ENCODE measurements at regions not wholly inside any gene's neighbourhood (a gene's known extent, or its start where the extent isn't known, plus 50 kb on each side); places are given as distances from the start of the nearest gene placed in this dataset.
"Not testable (repeated sequence)": the region's sequence is repeated elsewhere in the genome, so short reads cannot be mapped to it uniquely, and the experiment has no call there.

- no peak for DNase-seq
Observed at GRCh38 chr15:39230205-39230907, 350.5 kb upstream of the THBS1 start.

- no peak for DNase-seq
Observed at GRCh38 chr15:39230908-39231285, 350.0 kb upstream of the THBS1 start.

GRCh38 chr15:39232512-39232911, 348.4 kb upstream of the THBS1 start:
- DNase-seq: no peak

GRCh38 chr15:39235084-39235795, 345.6 kb upstream of the THBS1 start:
- DNase-seq: no peak

- no peak for DNase-seq
Observed at GRCh38 chr15:39236375-39236774, 344.5 kb upstream of the THBS1 start.

- DNase-seq: no peak
Observed at GRCh38 chr15:39238443-39238842, 342.4 kb upstream of the THBS1 start.

- DNase-seq: no peak
Observed at GRCh38 chr15:39239562-39239961, 341.3 kb upstream of the THBS1 start.

- no peak for DNase-seq
Observed at GRCh38 chr15:39242345-39242744, 338.5 kb upstream of the THBS1 start.

GRCh38 chr15:39243396-39243795, 337.5 kb upstream of the THBS1 start:
- no peak for DNase-seq

- DNase-seq: no peak
Observed at GRCh38 chr15:39244776-39245175, 336.1 kb upstream of the THBS1 start.

GRCh38 chr15:39246523-39246922, 334.4 kb upstream of the THBS1 start:
- DNase-seq: no peak

- no peak for DNase-seq
Observed at GRCh38 chr15:39247574-39247973, 333.3 kb upstream of the THBS1 start.

GRCh38 chr15:39248204-39248603, 332.7 kb upstream of the THBS1 start:
- no peak for DNase-seq

- no peak for DNase-seq
Observed at GRCh38 chr15:39250001-39250400, 330.9 kb upstream of the THBS1 start.

- DNase-seq: no peak
Observed at GRCh38 chr15:39250460-39251186, 330.3 kb upstream of the THBS1 start.

GRCh38 chr15:39251413-39252133, 329.3 kb upstream of the THBS1 start:
- no peak for DNase-seq

- no peak for DNase-seq
Observed at GRCh38 chr15:39252134-39252470, 328.8 kb upstream of the THBS1 start.

- no peak for DNase-seq
Observed at GRCh38 chr15:39253552-39253951, 327.3 kb upstream of the THBS1 start.

- no peak for DNase-seq
Observed at GRCh38 chr15:39254181-39254580, 326.7 kb upstream of the THBS1 start.

- DNase-seq: no peak
Observed at GRCh38 chr15:39255760-39256159, 325.1 kb upstream of the THBS1 start.

- no peak for DNase-seq
Observed at GRCh38 chr15:39260391-39260790, 320.5 kb upstream of the THBS1 start.

GRCh38 chr15:39260791-39261190, 320.1 kb upstream of the THBS1 start:
- DNase-seq: no peak

GRCh38 chr15:39261397-39262183, 319.3 kb upstream of the THBS1 start:
- DNase-seq: not testable (repeated sequence)
